Stomach smooth muscle (tissue), 2 donors: ENCODE measurements at regions not wholly inside any gene's neighbourhood (a gene's known extent, or its start where the extent isn't known, plus 50 kb on each side); places are given as distances from the start of the nearest gene placed in this dataset.

Experiments
- H3K27ac ChIP-seq: one replicate; pipeline ENCODE4 v1.7.0; 2013; ENCODE audit warnings: mild to moderate bottlenecking, low read length, inconsistent platforms
- H3K27me3 ChIP-seq, 2 donors: one replicate each; pipeline ENCODE4 v1.7.0; 2013; ENCODE audit warnings: low read length in 2 of 2; ENCODE audit not compliant: insufficient read depth in 2 of 2, control insufficient read depth in 1 of 2
- H3K36me3 ChIP-seq, 2 donors: one replicate each; pipeline ENCODE4 v1.7.0; 2013; ENCODE audit warnings: low read length in 2 of 2; ENCODE audit not compliant: control insufficient read depth in 2 of 2, insufficient read depth in 2 of 2
- H3K4me1 ChIP-seq: one replicate; pipeline ENCODE4 v1.7.0; 2013; ENCODE audit warnings: low read length; ENCODE audit not compliant: control insufficient read depth, insufficient read depth
- H3K4me3 ChIP-seq, 2 donors: one replicate each; pipeline ENCODE4 v1.7.0; 2013; ENCODE audit warnings: low read length in 2 of 2
- H3K9ac ChIP-seq, 2 donors: one replicate each; pipeline ENCODE4 v1.7.0; 2013; ENCODE audit warnings: low read length in 2 of 2, mild to moderate bottlenecking in 1 of 2
- H3K9me3 ChIP-seq, 2 donors: one replicate each; pipeline ENCODE4 v1.7.0; 2013; ENCODE audit warnings: low read length in 2 of 2; ENCODE audit not compliant: control insufficient read depth in 2 of 2
- donor health status: healthy.
- donor health status: Pancreatic carcinoma.

GRCh38 chr9:80052830-80053229, 481.1 kb downstream of the TLE4 start:
- peaks cover 0 to 5% of the 10 kb centered on the region in 2 donors for H3K9me3 ChIP-seq
- H3K9ac ChIP-seq, result no peak overlapping the region
- no peaks in the 10 kb centered on the region for H3K27me3 ChIP-seq
- H3K36me3 ChIP-seq, result no peaks in the 10 kb centered on the region
- H3K4me3 ChIP-seq, result no peak overlapping the region
- no peak overlapping the region for H3K27ac ChIP-seq
- no peaks in the 10 kb centered on the region for H3K4me1 ChIP-seq

- Histone ChIP-seq H3K4me3 (no peak overlapping the region), H3K36me3 (no peaks in the 10 kb centered on the region), H3K4me1 (no peaks in the 10 kb centered on the region), H3K27ac (no peak overlapping the region), H3K27me3 (no peaks in the 10 kb centered on the region), H3K9me3 (peaks cover 0 to 5% of the 10 kb centered on the region in 2 donors), H3K9ac (no peak overlapping the region)
These were observed 477.5 kb downstream of the TLE4 start for GRCh38 chr9:80049096-80049782.

GRCh38 chr9:80046481-80046880, 474.7 kb downstream of the TLE4 start:
- no peak overlapping the region for H3K4me3 ChIP-seq
- H3K36me3 ChIP-seq, result no peaks in the 10 kb centered on the region
- H3K9me3 ChIP-seq, result no peaks in the 10 kb centered on the region
- H3K4me1 ChIP-seq, result no peaks in the 10 kb centered on the region
- no peaks in the 10 kb centered on the region for H3K27me3 ChIP-seq
- no peak overlapping the region for H3K27ac ChIP-seq
- H3K9ac ChIP-seq, result no peak overlapping the region

GRCh38 chr9:80041821-80042220, 470.1 kb downstream of the TLE4 start:
- Histone ChIP-seq H3K4me1 (peaks cover 2% of the 10 kb centered on the region), H3K4me3 (no peak overlapping the region), H3K27ac (no peak overlapping the region), H3K36me3 (no peaks in the 10 kb centered on the region), H3K9ac (no peak overlapping the region), H3K27me3 (no peaks in the 10 kb centered on the region), H3K9me3 (no peaks in the 10 kb centered on the region)

- H3K4me1 ChIP-seq, result peaks cover 2% of the 10 kb centered on the region
- no peak overlapping the region for H3K9ac ChIP-seq
- no peak overlapping the region for H3K27ac ChIP-seq
- no peak overlapping the region for H3K4me3 ChIP-seq
- H3K36me3 ChIP-seq, result no peaks in the 10 kb centered on the region
- H3K9me3 ChIP-seq, result no peaks in the 10 kb centered on the region
- no peaks in the 10 kb centered on the region for H3K27me3 ChIP-seq
These were observed 468.7 kb downstream of the TLE4 start for GRCh38 chr9:80040457-80040856.

GRCh38 chr9:80030801-80031200, 459.0 kb downstream of the TLE4 start:
- Histone ChIP-seq H3K36me3 (no peaks in the 10 kb centered on the region), H3K27ac (no peak overlapping the region), H3K4me3 (no peak overlapping the region), H3K9ac (no peak overlapping the region), H3K9me3 (peaks cover 0 to 1% of the 10 kb centered on the region in 2 donors), H3K27me3 (no peaks in the 10 kb centered on the region), H3K4me1 (no peaks in the 10 kb centered on the region)

- Histone ChIP-seq H3K9me3 (no peaks in the 10 kb centered on the region), H3K9ac (no peak overlapping the region), H3K27ac (no peak overlapping the region), H3K4me1 (no peaks in the 10 kb centered on the region), H3K4me3 (no peak overlapping the region), H3K36me3 (no peaks in the 10 kb centered on the region), H3K27me3 (no peaks in the 10 kb centered on the region)
These were observed 456.7 kb downstream of the TLE4 start for GRCh38 chr9:80028501-80028900.

GRCh38 chr9:80025796-80026520, 454.2 kb downstream of the TLE4 start:
- H3K9me3 ChIP-seq, result no peaks in the 10 kb centered on the region
- no peaks in the 10 kb centered on the region for H3K36me3 ChIP-seq
- H3K9ac ChIP-seq, result no peak overlapping the region
- no peaks in the 10 kb centered on the region for H3K27me3 ChIP-seq
- no peak overlapping the region for H3K4me3 ChIP-seq
- H3K27ac ChIP-seq, result no peak overlapping the region
- H3K4me1 ChIP-seq, result no peaks in the 10 kb centered on the region

GRCh38 chr9:80025131-80025530, 453.4 kb downstream of the TLE4 start:
- H3K27ac ChIP-seq, result no peak overlapping the region
- no peaks in the 10 kb centered on the region for H3K36me3 ChIP-seq
- no peaks in the 10 kb centered on the region for H3K27me3 ChIP-seq
- H3K4me1 ChIP-seq, result no peaks in the 10 kb centered on the region
- H3K9me3 ChIP-seq, result no peaks in the 10 kb centered on the region
- H3K9ac ChIP-seq, result no peak overlapping the region
- H3K4me3 ChIP-seq, result no peak overlapping the region

GRCh38 chr9:80020530-80020929, 448.8 kb downstream of the TLE4 start:
- Histone ChIP-seq H3K36me3 (no peaks in the 10 kb centered on the region), H3K4me3 (no peak overlapping the region), H3K27ac (no peak overlapping the region), H3K9me3 (no peaks in the 10 kb centered on the region), H3K4me1 (no peaks in the 10 kb centered on the region), H3K27me3 (no peaks in the 10 kb centered on the region), H3K9ac (no peak overlapping the region)

GRCh38 chr9:80020056-80020455, 448.3 kb downstream of the TLE4 start:
- Histone ChIP-seq H3K27me3 (no peaks in the 10 kb centered on the region), H3K4me1 (no peaks in the 10 kb centered on the region), H3K27ac (no peak overlapping the region), H3K4me3 (no peak overlapping the region), H3K9ac (no peak overlapping the region), H3K9me3 (no peaks in the 10 kb centered on the region), H3K36me3 (no peaks in the 10 kb centered on the region)
